NT2/D1 (cell line): ENCODE measurements at regions not wholly inside any gene's neighbourhood (a gene's known extent, or its start where the extent isn't known, plus 50 kb on each side); places are given as distances from the start of the nearest gene placed in this dataset.

Experiments used
- YY1 ChIP-seq: IDR thresholded peaks from 2 replicates; pipeline ENCODE4 v1.6.1; 2011; ENCODE audit not compliant: insufficient read length, insufficient read depth
- ZNF274 ChIP-seq: IDR thresholded peaks from 2 replicates; pipeline ENCODE4 v1.6.1; 2011; ENCODE audit warnings: mild to moderate bottlenecking, low read depth, low read length

- no peak for TF ChIP-seq YY1
- no peak for TF ChIP-seq ZNF274
Measured at GRCh38 chr2:144999936-145000335, 480.0 kb upstream of the ZEB2 start.
